GM21528 (cell line): ENCODE measurements at regions not wholly inside any gene's neighbourhood (a gene's known extent, or its start where the extent isn't known, plus 50 kb on each side); places are given as distances from the start of the nearest gene placed in this dataset.

ENCODE experiments used
- ATAC-seq: cut with Tn5 transposase; IDR thresholded peaks from one replicate; pipeline ENCODE4 v1.9.1; 2021; ENCODE audit warnings: mild to moderate bottlenecking, moderate library complexity; ENCODE audit not compliant: unreplicated experiment, low FRiP score

GRCh38 chr5:98997000-98997399, 68.2 kb upstream of the CHD1 start:
- no peak for ATAC-seq

- ATAC-seq = no peak
Measured at GRCh38 chr5:98994611-98995010, 65.8 kb upstream of the CHD1 start.

GRCh38 chr5:98993512-98993911, 64.7 kb upstream of the CHD1 start:
- ATAC-seq = no peak

GRCh38 chr5:98992552-98992951, 63.7 kb upstream of the CHD1 start:
- ATAC-seq = no peak

GRCh38 chr5:98989727-98990126, 60.9 kb upstream of the CHD1 start:
- no peak for ATAC-seq

DNA sequence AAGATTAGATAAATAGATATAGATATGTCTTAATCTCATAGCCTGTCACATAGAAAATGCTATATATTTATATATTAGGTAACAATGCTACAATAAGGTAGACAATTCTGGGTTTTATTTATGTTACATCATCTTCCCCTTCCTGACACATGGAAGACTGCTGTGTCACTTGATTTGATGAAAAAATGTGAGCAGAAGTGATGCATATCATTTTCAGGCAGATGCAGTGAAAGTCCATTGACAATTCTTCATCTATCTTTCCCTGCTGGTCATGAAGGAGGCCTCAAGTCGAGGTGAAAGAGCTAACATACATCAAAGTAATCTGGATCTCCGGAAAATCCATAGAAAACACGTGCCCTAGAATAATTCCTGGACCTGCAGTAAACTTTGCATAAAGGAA, 57.8 kb upstream of the CHD1 start:
- no peak for ATAC-seq

GRCh38 chr5:98982880-98983279, 54.1 kb upstream of the CHD1 start:
- no peak for ATAC-seq
